GM19468 (cell line): ENCODE measurements at regions not wholly inside any gene's neighbourhood (a gene's known extent, or its start where the extent isn't known, plus 50 kb on each side); places are given as distances from the start of the nearest gene placed in this dataset.

Experiments used
- ATAC-seq: cut with Tn5 transposase; IDR thresholded peaks from one replicate; pipeline ENCODE4 v1.9.1; 2021; ENCODE audit warnings: mild to moderate bottlenecking, moderate library complexity, moderate number of reproducible peaks; ENCODE audit not compliant: unreplicated experiment; ENCODE audit errors: extremely low read depth

DNA sequence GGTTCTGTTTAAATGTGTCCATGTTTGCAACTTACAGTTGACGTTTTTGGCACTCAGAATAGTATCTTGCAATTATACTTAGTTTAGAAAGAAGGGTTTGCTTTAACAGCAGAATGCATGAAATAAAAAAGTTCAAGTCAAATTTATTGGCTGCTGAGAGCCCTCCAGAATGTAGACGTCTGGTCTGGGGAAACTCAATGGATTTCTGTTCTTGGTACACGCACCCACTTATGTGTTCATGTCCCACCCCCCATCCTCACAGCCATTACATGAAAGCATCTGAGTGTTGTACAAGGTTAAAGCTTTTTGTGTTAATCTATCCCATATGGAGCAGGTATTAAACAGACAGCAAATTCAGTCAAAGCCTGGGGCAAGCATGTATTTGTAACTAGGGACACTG lies 219.5 kb downstream of the SOX11 start:
- no peak for ATAC-seq

DNA sequence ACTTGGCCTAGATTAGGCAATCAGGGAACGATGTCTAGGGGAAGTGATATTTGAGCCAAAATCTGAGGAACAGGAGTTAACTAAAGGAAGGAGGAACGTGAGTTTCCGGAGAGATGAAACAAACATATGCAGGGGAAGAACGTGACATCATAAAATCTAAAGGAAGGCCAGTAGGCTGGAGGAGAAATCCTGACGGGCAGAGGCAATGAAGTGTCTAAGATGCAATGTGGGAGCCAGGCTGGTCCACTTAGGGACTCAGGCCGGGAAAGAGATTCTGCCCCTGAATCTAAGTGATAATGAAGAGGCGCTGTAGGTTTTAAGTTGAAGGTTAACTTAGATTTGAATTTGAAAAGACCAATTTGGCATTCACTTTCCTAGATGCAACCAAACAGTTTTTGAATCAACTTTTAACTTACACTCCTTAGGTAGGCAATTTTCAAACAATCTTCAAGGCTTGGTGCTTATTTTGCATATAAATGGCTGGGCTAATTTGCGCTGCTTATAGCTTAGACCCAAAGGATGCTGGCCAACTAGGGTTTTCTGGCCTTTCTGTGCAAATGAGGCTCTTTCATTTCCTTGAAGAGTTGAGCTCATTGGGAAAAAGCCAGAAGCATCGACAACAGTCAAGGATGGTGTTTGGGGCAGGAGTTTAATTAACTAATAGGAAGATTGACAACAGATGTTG lies 221.7 kb downstream of the SOX11 start:
- no peak for ATAC-seq

DNA sequence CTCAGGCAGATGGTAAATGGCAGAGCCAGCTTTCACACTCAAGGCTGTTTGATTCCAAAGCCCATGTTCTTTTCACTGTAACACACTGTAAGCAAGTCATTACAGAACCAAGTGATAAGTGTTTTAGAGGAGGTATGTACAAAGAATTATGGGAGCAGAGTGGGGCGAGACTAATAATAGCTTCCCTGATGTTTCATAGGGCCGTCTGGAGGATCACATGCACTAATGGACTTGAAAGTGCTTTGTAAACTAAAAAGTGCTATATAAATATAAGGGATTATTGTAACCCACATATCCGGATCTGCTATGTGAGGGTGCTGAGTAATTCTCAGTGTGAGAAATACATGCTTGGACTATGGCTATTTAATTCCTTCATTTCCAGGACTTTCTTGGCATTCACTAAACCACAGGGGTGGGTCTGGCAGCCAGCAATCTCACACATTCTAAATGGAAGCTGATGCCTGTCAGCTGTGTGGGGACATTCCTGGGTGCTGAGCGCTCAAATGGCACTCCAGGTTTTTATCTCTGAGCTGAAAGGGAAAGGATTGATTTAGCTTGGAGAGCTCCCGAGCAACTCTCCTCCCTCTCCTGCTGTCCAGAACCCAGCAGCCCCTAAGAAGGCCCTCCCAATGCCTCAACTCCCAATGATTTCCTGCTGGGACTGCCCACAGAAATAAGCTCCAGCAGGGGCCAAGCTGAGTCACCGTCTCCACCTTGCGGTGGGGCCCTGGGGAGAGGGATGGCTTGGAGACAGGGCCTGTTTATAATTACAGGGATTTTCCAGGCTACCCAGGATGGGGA lies 222.8 kb downstream of the SOX11 start:
- ATAC-seq = no peak

DNA sequence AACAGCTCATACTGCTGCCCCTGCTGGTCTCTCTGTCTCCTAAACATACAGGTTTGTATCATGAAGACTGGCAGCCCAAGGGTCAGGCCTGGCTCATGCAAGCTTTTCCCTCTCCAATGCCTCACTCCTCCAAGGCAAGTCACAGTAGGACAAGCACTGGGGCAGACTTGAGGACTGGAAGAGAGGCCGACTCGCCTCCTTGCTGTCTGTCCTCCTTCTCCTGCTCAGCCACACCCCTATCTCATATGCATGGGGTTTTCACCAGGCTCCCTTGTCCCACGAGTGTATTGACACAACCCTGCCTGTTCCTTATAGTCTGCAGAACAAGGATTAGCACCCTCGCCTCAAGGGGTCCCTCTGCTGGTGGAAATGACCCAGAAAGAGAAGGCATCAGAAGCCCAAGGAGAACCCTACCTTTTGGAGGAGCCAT lies 223.7 kb downstream of the SOX11 start:
- ATAC-seq = no peak

DNA sequence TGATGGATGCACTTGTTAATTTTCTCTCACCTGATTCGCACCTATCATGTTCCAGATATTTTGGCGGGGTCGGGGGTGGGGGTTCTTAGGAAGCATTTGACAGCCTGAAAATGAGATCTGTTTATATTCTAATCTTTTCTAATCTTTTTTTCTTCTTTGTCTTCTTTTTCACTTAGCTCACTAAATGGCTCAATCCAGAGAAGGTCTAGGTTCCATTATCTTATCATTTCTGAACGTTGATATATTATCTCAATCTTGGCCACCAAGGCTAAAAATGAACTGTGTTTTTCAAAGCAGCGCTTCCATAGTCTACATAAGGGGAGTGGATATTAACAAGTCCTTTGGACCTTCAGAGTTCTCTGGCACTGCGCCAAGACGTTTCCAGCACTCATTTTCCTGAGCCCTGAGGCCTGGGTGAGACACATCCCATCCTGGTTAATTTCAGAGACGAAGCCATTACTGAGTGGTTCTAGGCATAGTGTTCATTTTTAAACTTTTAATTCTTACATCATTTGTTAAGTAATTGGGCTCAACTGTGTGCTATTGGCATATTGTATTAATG lies 229.0 kb downstream of the SOX11 start:
- no peak for ATAC-seq

DNA sequence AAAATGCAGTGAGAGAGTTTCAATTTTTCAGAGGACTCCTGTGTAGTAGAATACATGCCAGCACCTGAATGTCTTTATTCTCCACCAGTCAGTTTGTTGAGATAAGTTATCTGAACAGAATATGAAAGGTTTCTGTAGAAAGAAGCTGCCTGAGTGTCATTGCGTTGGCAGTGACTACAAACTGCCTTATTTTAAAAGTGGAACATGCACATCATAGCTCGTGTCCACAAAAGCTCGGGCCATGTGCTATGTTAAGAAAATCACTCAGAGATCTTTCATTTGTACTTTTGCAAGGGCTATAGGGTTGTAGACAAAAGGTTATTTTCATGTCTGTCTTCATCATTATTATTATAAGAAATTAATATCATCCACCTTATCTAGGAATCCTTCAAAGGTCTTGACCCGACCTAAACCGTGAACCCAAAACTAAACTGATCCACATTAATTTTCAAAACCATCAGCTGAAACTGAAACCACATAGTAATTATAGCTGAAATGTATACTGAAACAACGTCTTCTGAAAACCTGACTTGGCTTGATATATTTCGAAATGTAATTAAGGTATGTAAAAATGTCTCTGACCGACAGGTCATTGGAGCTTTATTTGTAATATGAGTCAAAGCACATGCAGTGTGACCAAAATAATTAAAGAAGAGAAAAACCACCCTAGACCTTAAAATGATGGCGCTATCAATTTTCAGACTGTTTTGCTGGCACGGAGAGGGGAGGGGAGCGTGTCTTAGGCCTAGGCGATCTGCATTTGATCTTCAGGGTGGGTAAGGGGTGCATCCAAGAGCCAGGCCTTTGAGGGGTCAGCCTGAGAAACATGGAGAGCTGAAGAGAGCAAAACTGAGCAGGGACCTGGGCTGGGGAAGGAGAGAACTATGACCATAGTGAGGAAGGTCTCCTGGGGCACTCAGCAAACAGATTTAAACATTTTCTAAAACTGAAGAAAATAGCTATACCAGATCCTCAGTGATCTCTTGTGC lies 232.1 kb downstream of the SOX11 start:
- ATAC-seq = no peak

DNA sequence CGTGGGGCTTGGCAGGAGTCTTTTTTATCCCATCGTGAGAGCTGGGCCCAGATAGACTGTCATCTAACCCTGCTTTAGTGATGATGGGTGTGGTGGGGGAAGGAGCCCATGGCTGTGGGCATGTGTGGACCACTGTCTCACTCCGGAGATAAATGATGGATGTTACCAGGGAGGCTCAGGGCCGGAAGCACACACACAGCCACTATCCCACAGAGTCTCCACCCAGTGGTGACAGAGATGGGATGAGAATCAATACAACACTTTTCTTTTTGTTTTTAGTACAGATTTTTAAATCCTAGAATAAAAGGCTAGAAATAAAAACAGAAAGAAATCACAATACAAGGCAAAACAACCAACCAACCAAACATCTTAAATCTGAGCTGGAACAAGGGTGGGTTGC lies 233.4 kb downstream of the SOX11 start:
- ATAC-seq = no peak

DNA sequence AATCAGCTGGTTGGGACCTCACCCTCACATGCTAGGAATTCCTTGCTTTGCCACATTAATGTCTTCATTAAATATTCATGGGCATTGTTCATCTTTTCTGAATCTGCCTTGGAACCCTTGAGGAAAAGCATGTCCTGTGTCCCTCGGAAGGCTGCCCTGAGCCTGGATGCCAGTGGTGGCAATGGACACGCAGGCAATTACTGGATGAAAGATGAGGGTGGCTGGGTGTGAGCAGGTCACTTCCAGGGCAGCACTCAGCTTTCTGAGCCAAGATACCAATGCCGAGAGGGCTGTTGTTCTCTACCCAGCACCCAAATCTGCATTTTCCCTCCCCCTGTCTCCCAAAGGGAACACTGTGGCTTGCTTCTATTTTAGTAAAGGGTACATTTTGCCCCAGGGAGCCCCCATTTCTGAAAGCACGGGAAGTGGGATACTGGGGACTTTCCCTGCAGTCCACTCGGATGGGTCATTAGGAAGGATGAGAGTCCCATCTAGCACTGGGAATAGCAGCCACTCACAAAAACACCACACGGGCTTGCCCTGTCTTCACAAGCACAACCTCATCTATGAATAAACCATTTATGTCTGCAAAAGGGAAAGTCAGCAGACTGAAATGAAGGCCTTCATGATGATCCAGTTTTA lies 234.8 kb downstream of the SOX11 start:
- no peak for ATAC-seq

DNA sequence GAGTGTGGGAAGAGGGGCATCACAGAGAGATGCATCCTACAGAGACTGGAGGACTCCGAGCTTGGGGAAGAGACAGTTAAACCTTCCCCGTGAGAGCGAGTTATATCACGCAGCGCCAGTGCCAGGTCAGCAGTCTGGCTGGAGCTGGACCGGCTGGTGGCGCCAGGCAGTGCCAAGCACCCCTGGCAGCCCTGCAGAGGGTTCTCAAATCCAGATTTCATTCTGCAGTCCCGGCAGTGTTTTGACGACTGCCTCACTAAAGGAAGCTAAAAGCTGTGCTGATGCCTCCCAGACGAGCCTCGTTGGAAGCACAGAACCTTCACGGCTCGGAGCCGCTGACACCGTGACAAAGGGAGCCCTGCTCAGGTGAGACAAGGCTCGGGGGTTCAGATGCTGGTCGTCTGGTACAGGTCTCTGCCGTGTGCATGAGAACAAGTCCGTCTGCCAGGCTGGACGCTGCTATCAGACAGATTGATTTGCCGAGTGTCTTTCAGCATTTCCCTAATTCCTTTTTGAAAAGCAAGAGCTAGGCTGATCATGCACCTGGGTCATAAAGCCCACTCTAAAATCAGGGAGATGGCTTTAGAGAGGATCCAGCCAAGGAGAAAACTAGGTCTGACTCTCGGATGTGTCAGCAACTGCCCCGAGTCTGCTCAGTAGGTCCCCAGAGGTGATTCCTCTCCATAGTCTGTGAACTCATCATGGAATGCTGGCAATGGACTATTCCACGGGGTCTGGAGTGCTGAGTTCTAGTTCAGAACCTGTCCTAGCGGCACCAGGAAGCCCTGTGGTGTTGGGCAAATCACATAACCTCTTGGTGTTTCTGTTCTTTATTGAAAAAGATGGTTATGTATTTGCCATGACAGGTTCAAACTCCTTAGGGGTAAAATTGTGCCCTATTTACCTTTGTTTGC lies 240.6 kb downstream of the SOX11 start:
- ATAC-seq = no peak

DNA sequence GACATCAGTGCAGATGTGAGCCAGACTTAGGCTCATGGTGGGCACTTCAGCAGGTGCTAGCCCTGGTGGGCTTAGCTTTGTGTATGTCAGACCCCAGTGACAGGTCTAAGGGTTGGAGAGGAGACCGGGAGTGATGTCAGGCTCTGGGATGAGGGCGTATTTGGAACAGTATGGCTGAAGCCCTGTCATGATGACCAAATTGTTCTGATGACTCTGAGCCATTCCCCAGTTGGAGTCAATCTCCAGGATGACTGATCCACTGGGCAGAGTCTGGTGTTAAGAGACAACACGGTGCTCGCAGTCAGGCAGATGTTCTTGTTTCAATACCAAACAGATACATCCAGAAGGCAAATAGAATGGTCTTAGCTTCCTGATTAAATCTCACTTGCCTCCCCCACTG lies 241.5 kb downstream of the SOX11 start:
- ATAC-seq = no peak

DNA sequence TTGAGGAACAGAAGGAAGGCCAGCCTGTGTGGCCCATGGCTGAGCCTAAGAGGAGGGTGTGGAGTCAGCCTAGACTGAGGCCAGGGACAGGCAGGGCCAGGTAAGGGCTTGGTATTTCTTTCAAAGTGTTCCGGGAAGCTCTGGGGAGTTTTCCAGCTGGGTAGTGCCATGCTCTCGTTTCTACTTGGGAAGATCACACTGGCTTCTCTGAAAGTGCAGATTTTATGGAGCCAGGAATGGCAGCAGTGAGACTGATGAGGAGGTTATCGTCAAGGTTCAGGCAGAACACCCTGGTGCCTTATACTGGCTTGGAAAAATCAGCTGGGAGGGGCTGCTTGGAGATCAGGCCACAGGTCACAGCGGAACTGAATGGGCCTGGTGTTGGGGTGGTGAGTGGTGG lies 245.1 kb downstream of the SOX11 start:
- no peak for ATAC-seq

DNA sequence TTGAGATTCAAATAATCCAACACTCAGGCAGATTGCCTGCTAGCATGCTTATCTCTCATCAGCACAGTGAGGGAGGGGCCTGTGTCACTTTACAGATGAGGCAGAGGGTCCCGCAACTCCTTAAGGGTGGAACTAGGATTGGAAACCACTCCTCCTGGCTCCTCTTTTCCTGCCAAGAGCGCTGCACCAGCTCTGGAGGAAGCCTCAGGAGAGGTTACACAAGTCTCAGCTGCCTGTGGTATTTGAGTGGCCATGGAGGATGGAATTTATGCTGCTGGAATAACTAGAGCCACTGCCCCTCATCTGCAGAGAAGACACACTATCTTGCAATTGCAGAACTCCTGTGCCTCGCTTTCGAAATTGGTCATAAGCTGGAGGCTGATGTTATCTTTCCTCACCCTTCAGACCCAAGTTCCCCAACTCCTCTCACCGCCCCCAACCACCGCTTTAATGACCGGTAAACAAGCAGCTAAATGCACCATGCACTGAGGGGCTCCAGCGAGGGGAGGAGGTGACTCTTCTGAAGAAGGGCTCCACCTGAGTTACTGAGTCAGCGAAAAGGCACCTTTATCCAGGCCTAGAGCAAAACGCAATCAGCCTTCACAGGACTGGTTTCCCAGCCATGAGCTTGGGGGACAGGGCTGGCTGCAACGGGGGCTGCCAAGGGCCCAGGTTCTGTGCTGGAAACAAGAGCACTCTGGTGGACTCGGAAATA lies 245.8 kb downstream of the SOX11 start:
- ATAC-seq = no peak

DNA sequence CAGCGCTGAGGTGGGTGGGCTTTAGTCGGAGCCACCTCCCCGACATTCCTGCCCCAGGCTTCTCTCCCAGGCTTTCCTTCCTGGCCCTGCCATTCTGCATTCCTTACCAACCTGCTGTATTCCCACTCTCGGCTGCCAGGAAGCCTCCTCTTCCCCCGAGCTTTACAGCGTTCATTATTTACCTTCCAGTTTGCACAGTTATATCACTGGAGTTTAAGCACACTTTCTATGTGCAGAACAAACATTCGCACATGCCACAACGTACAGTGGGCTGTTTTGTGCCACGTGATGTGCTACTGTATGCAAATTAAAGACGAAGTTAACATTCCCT lies 246.3 kb downstream of the SOX11 start:
- ATAC-seq = no peak

DNA sequence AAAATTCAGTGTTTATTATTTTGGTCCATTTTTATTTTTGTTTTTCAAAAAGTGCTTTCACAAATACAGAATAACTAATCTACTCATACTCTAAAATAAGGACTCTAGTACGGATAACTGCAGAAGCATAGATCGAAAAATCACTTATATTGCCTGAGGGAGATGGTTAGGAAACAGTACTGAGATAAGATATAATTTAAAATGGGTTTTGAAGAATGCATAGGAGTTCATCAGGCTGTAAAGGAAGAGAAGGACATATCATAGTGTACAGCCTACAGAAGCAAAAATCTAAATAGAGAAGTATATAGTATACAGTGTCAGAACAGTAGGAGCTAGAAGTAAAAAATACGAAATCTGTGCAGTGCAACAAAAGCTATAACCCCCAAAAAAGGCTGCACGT lies 247.4 kb downstream of the SOX11 start:
- no peak for ATAC-seq

DNA sequence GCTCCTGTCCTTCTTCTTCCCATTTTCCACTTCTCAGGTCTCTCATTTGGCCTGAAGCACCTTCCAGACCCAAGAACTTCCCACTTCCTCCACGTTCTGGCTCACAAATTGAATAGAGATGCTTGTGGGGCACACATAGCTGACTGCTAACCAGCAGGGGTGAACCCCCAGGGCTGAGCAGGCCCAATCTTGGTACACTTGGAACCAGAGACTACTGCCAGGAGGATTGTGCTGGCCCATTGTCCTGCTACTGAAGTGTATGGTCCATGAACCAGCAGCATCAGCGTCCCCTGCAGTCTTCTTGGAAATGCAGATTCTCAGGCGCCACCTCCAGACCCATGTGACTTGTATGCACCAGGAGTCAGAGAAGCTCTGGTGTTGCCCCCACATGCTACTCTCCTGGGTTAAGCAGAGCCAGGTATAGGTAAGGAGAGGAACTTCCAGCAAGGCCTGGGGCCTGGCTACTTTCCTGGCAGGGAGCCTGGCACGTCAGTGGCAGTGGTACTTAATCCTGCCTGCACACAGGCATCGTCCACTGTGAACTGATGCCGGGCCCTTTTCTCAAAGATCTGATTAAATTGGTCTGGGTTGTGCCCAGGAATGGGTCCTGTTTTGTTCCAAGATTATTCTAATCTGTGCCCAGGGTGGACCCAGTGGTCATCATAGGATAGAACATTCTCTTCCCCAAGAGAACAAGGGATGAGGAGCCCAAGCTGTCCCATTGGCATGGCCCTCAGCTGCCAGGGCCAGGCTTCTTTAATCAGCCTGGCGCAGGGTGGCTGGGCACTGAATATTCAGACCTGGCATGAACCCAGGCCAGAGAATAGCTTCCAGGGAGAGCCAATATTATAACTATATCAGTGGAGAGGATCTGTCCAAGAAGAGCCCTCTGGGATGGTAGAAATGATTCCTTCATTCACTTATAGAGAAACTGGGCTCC lies 248.7 kb downstream of the SOX11 start:
- no peak for ATAC-seq

DNA sequence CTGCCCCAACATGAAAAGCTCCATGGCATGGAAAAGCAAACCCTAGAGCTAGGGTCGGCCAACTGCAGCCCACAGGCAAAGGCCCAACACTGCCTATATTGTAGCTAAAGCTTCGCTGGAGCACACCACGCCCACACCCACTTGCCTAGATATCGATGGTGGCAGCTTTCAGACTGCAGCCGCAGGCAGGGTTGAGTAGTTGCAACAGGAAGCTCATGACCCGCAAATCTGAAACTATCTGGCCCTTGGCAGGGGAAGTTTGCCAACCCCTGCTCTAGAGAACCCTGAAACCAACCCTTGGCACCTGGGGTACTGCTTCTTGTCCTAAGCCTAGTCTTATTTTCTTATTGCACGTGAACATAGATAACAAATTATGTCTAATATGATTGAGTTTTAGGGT lies 250.0 kb downstream of the SOX11 start:
- no peak for ATAC-seq

DNA sequence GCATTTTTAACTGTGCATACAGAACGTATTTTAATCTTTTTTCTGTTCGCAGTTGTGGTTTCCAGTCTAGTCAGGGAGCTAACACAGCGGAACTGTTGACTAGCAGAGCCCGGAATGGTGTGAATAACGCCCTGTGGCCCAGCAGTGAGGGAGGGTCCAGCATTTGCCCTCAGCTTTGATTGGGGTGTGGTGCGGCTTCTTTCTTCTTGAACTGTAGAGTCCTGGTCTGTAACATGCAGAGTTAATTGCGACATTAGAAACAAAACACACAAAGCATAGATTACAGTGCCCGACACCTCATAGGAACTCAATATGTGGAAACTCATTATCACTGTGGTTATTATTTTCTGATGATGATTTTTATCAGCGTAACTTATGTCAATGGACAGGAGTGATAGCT lies 253.6 kb downstream of the SOX11 start:
- ATAC-seq = no peak
